Cerebellar cortex (tissue), 1 donor: ENCODE measurements at regions not wholly inside any gene's neighbourhood (a gene's known extent, or its start where the extent isn't known, plus 50 kb on each side); places are given as distances from the start of the nearest gene placed in this dataset.

Source experiments
- DNase-seq: peaks from one replicate; pipeline ENCODE4 v3.0.0-alpha.2; 2015; ENCODE audit warnings: low spot score

DNA sequence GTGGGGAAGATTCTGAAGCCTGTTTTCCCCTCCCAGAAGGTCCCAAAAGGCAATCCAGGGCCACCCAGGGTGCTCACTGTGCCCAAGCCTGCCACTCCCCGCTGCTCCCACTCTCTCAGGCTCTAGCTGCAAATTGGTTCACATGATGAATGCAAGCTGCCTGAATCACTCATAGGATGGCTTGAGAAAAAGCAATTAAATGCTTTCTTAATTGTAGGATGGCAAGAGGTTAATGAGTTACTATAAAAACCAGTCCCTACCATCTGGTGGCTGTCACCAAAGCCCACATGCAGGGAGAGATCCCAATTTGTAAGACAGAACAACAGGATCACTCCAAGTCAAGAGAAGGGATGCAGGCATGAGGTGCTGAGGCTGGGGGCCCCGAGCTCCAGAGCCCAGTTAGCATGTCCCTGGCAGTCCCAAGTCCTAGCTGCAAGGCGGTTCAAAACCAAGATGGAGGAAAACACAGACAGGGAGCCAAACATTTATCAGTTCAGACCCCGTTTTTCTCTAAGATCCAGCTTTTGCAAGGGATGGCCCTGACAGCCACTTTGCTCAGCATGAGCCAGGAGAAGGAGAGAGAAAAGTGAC, 207.1 kb downstream of the UACA start:
- no peak for DNase-seq

DNA sequence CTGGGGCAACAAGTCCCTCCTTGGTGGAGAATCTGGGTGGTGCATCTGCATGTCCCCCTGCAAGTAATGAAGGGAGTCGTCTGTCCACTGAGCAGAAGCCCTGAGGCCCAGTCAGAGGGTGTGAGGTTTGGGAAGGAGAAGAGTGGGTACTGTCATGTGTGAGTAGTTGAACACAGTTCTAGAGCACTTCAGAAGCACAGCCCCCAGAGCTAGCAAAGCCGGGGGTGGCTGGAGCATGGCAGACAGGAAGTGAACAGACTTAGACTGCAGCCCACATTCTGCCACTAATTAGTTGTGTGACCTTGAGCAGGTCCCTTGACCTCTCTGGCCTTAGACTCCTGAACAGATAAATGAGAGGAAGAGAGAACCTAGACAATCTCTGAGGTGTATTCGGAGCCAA, 207.6 kb downstream of the UACA start:
- DNase-seq = no peak

DNA sequence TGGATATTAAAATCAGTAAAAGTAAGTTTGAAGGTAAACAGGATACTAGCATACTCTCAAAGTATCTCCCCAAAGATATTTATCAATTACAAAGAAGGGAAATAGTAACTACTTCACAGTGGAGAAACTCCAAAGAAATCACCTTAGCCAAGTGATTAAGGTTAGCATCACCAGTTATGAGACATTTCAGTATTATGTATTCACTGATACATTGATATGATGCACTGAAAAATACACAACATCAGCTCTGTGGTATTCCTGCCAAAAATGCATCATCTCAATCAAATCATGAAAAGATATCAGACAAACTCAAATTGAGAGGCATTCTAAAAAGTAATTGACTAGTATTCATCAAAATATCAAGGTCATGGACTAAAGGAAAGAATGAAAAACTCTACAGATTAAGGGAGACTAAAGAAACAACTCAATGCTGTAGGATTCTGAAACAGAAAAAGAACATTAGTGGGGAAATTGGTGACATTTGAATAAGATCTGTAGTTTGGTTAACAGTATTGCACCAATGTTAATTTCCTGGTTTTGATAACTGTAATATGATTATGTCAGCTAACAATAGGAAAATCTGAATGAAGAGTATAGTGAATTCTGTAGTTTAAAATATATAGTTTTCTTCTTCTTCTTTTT, 215.4 kb downstream of the UACA start:
- DNase-seq = no peak

DNA sequence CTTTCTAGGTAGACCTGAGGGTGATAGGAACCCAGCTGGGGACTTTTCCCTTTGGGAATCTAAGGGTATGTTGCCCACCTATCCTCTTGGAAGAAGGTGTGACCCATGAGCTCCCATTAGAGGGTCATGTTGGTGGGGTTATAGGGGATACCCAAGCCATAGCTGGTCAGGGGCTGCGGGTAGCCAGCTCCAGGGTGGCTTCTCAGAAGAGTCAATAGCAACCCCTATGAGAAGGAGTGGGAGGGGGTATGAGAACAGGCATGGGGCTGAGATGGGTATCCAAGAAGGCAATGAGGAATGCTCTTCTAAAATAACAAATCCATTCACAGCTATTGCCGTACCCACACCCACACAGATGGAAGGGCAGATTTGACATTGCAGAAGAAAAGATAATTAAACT, 217.8 kb downstream of the UACA start:
- DNase-seq = no peak

DNA sequence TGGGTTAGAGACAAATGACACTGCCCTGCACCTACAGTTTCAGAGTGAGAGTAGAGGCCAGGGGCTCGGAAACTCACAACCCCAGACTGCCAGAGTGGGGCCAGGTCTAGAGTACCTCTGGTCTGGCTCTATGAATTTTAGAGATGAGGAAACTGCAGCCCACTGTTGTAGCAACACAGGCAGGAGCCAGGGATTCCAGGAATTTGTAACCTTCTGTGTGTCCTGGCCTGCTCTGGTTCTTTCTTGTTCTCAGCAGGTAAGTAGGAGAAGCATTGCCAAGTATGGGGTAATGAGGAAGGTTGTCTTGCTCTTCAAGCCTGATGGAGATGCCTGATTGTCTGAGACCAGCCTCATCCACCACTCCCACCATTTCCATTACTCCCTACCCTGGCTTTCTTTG, 221.8 kb downstream of the UACA start:
- DNase-seq = no peak

DNA sequence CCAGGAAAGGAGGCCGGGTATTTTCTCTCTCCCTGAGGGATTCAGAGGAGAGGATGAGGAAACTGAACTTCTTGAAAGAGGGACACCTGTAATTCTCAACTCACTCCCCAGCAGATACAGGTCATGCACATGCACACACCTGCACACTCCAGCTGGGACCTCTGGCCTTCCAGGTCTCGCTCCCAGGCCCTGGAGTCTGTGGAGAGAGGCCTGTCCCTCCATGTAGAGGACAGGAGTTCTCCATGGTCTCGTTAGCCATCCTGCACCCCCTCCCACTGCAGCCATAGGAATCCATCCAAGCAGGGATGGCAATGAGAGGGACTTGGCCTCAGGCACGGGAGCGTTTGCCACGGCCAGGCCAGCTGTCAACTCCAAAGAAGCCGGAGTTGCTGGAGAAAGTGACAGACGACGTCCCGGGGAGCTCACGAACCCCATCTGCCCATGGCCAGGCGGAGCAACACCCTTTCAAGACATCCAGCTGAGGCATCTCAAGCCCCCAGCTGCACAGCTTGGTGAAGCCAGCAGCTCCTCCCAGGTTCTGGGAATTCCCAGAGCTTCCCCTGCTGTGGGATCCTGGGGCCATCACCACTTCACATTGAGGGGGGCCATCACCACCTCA, 223.3 kb downstream of the UACA start:
- DNase-seq = no peak

DNA sequence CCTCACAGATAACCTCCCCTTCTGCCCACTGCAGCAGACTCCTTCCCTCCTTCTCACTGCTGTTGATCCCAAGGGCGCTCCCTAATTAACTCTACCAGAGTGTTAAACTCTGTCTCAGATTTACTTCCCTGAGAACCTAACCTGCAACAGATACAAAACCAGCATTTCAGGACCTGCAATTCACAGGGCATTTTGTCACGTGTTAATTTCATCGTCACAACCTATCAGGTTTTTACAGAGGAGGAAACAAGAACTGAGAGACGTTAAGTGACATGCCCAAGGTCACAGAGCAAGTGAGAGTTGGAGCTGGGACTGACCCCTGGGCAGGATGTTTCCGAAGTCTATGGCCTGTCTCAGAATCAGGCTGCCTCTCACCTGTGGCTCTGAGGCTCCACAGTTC, 223.9 kb downstream of the UACA start:
- no peak for DNase-seq

DNA sequence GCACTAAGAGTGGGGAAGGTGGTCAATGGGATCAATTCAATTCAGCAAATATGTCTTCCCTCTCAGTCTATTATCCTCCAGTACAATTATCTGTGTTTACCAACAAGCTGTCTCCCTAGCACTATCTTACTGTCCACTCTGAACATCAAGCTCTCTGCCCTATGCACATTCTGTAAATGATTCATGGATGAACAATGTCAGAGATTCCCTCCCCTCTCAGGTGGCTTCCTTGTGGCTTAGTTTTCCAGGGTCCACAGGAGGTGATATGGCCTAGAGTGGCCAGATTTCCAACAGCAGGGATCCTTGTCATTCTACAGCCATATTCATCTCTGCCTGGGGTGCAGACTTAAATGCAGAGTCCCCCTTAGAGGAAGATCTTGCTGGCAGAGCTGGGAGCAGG, 225.1 kb downstream of the UACA start:
- no peak for DNase-seq

DNA sequence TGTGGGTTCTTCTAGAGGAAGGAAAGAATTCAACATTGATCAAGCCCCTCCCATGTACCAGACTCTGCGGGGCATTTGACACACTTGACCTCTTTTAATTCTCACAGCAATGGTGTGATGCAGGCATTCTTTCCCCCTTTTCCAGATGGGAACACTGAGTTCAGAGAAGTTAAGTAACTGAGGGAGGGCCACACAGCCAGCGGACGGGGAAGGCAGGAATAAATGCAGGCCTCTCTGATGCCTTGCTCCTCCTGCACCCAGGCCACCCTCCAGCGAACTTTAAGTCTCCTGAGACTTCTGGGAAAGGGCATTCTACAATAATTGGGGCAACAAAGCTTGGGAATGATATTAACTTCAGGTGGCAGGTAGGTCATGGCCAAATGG, 227.4 kb downstream of the UACA start:
- DNase-seq = no peak

DNA sequence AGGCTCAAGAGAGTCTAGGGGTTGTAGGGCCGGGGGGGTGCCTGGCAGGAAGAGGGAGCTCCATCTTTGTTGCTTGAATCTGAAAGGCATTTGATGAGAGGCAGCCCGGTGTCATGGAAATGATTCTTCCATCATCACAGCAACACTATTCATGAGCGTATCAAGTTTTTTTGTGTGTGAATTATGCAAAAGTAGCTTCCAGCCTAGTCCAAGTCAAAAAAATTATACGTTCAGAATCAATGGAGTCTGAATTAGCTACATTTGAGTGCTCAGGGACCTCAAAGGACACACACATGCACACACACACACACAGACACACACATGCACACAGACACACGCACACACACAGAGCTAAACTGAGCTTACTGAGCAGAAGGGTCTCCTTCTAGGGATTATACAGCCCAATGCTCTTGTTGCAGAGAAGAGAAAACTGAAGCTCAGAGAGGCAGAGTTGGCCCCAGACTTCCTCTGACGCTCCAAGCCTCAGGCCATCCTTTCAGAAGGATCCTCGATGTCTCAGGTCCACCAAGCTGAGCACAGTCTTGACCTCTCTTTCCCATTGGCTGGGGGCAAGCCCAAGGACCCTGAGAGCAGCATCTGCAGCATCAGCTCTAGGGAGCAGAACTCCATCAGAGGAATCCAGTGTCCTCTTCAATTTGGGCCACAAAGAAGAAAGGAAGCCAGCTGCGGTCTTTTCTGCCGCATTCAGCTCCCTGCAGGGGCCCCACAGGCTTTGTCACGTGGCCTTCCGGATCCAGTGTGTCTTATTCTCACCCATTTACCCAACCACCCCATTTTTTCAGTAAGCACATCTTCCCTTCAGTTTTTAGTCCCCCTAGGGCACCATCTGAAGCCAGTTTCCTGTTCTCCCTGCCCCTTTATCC, 228.0 kb downstream of the UACA start:
- DNase-seq = no peak

DNA sequence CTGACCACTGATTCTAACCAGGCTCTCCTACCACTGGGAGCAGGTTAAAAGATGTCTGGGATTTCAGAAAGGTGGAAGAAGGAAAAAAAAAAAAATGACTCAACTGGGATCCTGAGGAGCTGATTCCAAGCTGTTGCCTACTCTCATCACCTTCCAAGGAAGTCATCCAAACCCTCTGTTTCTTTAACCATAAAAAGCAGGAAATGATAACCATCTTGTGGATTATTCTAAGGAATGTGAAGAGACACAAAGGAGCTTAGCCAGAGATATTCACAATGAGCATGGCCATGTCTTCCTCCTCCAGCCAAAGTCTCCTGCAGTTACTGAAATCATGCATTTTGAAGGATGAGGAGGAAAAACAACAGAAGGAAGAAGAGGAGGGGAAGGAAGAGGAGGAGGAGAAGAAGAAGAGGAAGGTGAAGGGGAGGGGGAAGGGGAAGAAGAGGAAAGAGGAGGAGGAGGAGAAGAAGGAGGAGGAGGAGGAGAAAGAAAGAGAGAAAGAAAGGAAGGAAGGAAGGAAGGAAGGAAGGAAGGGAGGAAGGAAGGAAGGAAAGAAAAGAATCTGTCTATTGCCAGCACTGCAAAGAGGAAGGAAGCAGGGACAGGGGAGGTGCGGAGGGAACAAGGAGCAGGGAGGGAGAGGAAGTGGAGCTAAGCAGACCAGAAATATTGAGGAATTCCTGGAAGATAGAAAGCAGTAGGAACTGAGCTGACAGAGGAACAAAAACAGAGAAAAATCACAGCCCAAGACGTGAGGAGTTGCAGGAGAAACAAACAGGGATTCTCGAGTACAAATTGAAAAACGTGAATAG, 229.2 kb downstream of the UACA start:
- no peak for DNase-seq

DNA sequence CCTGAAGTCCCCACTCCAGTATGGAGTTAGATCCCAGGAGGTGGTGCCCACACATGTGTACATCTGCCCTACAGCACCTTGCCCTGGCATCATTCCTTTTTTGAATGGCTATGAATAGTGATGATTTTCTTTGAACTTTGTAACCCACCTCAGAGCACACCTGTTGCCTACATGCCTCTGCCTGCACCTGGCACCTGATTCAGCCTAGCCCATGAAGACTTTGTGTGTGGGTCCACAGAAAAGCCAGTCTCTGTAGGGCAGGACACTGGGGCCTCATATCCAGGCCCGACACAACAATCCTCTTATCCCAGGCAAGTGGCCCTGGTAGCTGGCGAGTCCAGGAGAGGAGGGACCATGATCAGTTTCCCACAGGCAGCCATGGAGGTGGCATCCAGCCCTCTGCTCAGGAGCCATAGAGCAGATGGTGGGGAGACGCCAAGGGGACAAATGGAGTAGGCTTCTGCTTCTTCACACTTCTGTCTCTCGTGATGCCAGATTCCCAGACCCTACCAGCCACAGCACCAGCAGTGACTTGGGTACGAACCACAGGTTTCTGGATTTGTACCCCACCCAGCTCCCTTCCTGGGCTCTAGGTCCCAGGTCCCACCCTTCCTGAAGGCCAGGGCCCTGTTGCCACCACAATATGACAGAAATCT, 230.7 kb downstream of the UACA start:
- no peak for DNase-seq

DNA sequence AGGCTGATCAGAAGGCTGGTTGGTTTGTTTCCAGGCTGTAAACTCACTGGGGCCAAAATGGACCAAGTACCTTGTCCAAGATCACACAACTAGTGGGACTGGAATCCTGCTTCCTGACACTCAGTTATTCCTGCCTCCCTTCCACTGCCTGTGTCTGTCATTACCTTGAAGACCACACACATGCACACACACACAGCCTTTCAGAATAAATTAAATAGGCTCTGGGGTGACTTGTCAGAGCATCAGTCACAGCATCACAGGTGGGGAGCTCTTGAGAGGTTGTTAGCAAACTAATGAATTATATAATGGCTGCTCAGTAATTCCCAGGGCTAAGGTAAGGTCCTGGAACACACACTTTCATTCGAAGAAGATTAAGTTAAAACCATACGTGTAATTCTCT, 231.8 kb downstream of the UACA start:
- no peak for DNase-seq

DNA sequence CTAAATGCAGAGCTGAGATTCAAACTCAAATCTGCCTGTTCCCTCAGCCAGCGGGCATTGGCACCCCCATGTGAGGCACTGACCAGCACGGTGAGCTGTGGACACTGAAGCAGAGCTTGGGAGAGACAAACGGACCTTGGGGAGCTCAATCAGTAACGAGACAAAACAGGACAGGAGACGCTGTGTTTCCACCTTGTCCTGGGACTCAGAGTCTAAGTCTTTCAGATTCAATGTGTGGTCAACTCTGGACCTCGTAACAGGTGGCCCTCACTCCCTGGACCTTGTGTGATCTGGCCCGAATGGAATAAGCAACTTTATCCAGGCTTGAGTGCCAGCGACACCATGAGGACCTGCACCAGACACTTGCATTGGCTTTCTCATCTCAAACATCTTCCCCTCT, 232.5 kb downstream of the UACA start:
- DNase-seq = no peak

DNA sequence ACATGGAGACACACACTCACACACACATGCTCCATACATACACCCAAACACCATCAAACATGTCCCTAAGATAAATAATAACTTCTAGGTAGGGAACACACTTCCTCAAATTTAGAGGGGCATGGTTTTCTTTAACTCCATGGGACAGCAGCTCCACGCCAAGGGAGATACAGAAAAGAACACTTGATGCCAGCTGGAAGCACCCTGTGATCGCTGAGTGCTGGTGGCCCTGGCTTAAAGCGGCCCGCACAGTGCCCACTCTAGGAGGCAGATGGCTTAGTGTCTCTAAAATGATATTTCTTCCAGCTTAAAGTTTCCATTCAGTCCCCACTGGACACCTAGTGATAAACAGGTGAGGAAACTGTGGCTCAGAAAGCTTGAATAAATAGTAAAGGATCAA, 232.9 kb downstream of the UACA start:
- DNase-seq = no peak

DNA sequence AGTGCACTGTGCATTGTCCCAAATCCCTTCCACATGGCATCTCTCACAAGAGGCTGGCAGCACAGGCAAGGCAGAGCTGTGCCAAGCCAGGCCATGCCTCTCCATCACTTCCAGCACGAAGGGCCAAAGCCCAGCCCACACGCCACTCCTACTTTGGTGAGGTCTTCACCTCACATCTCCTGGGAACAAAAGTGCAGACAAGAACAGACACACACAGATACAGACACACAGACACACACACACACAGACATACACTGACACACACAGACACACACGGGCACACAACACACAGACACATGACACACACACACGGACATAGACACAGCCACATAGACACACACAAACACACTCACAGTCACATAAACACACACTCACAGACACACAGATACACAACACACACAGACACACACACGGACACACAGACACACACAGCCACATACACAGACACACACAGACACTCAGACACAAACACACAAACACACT, 233.3 kb downstream of the UACA start:
- DNase-seq = no peak

DNA sequence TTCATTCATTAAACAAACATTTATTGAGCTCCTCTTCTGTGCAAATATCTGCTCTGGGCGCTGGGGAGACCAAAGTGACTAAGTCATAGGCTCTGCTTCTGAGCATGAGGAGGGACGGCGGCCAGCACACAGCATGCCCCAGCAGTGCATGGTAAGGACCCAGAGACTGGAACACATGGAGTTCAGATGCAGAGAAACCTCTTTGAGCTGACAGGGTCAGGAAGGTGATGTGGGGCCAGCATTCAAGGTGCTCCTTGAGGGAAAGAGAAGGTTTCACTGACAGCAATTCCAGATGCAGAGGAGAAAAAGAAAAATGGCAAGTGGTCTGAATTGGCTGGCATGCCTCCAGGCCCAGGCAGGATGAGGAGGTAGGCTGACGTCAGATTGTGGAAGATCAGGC, 234.5 kb downstream of the UACA start:
- no peak for DNase-seq

DNA sequence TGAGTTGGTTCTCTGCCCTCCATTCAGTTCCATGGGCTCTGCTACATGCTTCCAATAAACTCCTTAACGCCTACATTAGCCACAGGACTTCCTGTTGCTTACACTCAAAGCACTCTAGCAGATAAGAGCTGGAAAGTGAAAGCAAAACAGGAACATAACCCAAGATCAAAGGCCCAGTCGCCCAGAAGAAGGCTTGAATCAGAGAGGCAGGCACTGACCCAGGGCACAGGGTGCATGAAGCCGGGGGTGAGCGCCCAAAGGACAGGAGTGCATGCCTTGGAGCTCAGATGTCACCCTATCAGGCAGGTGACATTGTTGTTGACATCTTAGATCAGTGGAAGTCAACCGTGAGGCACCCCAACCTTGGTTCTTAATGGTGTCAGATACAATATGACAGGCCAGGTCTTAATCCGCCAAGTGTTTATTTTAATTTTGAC, 235.1 kb downstream of the UACA start:
- no peak for DNase-seq

DNA sequence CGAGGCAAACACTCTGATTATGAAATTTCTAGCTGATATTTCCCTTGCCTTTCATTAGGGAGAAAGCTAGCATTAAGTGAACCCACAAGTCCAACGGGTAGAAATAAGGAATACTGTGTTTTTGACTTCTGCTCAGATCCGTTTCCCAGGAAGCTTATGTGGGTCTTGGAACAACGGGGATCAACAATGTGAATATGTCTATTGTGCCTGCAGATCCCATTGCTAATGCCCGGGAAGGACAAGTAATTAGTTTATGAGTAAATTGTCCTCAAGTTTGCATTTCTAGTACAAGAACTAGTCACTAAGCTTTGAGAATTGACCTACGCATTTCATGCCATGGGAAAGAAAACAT, 236.4 kb downstream of the UACA start:
- no peak for DNase-seq

DNA sequence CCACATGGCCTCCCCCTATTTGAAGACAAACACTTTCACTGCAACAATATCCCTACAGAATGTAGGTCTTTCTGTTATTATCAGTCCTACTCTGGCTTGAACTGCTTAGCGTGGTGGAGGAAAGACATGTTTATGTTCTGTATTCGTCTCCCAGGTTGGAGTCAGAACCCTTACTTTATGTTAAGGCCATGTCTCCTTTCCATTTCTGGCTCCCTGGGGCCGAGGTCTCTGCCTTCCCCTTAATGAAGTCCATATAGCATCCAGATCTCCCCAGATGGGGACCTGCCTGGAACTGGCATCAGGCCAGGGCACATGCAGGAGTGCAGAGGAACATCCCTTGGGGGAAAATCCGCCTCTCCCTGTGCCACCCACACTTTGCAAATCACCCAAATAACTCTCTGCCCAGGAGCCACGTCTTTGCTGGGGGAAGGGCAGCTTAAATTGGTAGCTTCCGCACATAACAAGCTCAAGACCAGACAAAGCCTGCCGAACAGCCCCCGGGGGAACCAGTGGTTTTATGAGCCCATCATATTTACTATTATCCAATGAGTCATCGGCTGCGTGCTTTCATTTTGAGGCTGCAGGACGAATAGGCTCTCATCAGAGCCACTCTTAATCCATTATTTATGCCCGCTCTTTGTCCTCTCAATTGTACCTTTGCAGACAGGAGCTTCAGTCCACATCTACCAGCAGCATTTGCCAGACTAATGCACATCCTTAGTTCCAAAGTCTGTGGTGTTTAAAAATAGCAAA, 237.0 kb downstream of the UACA start:
- DNase-seq = no peak

DNA sequence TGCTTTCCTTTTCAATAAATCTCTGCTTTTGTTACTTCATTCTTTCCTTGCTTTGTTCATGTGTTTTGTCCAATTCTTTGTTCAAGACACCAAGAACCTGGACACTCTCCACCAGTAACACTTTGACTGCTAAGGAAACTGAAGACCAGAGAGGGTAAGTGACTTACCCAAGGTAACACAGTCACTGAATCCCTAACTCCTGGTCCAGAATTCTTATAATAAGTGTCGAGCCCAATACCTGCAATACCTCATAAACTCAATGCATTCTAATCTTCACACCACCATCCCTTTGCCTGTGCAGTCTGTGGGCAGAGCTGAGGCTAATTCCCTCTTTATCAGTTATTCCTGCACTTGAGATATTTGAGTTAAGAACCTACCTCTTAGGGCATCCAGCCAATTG, 237.8 kb downstream of the UACA start:
- DNase-seq = no peak
